ENCODE measurements at regions not wholly inside any gene's neighbourhood (a gene's known extent, or its start where the extent isn't known, plus 50 kb on each side); places are given as distances from the start of the nearest gene placed in this dataset.

GRCh38 chr22:49648053-49648452, 179.6 kb downstream of the BRD1 start:
- Histone ChIP-seq H3K36me3 (no peaks in the 10 kb centered on the region), H3K4me3 (no peak overlapping the region), H3K27ac (no peak overlapping the region), H3K9me3 (peaks cover 0 to 23% (median 0%) of the 10 kb centered on the region in 4 donors), H3K4me1 (no peaks in the 10 kb centered on the region), H3K27me3 (no peaks in the 10 kb centered on the region)
- WGBS, 2 donors = 73 to 85% methylated on average over 16 of the region's 16 CpGs
- TF ChIP-seq EP300 (IDR thresholded peaks at IDR 0.05) (no peak), POLR2A (IDR thresholded peaks at IDR 0.05) (no peak)
- TF ChIP-seq, protein P1, sequence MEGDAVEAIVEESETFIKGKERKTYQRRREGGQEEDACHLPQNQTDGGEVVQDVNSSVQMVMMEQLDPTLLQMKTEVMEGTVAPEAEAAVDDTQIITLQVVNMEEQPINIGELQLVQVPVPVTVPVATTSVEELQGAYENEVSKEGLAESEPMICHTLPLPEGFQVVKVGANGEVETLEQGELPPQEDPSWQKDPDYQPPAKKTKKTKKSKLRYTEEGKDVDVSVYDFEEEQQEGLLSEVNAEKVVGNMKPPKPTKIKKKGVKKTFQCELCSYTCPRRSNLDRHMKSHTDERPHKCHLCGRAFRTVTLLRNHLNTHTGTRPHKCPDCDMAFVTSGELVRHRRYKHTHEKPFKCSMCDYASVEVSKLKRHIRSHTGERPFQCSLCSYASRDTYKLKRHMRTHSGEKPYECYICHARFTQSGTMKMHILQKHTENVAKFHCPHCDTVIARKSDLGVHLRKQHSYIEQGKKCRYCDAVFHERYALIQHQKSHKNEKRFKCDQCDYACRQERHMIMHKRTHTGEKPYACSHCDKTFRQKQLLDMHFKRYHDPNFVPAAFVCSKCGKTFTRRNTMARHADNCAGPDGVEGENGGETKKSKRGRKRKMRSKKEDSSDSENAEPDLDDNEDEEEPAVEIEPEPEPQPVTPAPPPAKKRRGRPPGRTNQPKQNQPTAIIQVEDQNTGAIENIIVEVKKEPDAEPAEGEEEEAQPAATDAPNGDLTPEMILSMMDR (IDR thresholded peaks at IDR 0.05) = no peak
- DNase-seq (ENCODE audit: low spot score in 2 of 2) = no peak

- TF ChIP-seq EP300 (IDR thresholded peaks at IDR 0.05) (no peak), POLR2A (IDR thresholded peaks at IDR 0.05) (no peak)
- TF ChIP-seq, protein P1 (IDR thresholded peaks at IDR 0.05) = no peak
- 47 to 68% methylated on average over 2 to 3 of the region's 3 CpGs for WGBS, 2 donors
Measured at GRCh38 chr22:49647627-49648026, 180.0 kb downstream of the BRD1 start.

DNA sequence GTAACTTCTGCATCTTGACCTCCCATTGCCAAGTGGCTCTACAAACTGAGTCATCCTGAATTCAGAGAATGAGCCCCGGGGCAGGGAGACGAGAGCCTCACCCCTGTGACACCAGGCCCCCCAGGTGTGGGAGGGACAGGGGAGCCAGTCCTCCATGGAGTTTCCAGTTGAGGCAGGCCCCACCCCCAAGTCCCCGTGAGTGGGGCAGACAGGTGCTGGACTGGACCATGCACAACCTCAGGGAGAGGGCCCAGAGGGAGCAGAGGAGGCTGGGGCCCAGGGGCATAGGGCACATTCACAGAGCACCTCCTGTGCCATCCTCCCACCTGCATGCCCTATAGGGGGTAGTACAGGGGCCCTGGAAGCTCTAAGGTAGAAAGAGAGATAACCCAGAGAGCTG, 180.8 kb downstream of the BRD1 start:
- H3K27me3 ChIP-seq = no peaks in the 10 kb centered on the region
- H3K4me3 ChIP-seq = no peak overlapping the region
- no peaks in the 10 kb centered on the region for H3K36me3 ChIP-seq
- H3K9me3 ChIP-seq = peaks cover 0 to 18% (median 0%) of the 10 kb centered on the region in 4 donors
- TF ChIP-seq, protein P1 (IDR thresholded peaks at IDR 0.05) = no peak
- TF ChIP-seq POLR2A (IDR thresholded peaks at IDR 0.05) (no peak), EP300 (IDR thresholded peaks at IDR 0.05) (no peak)
- no peak overlapping the region for H3K27ac ChIP-seq
- DNase-seq (ENCODE audit: low spot score in 2 of 2) = no peak
- WGBS, 2 donors = 58 to 64% methylated on average over 3 of the region's 3 CpGs
- no peaks in the 10 kb centered on the region for H3K4me1 ChIP-seq

More at GRCh38 chr22:49647627-49648026, 180.0 kb downstream of the BRD1 start:
- DNase-seq (ENCODE audit: low spot score in 2 of 2) = no peak
- no peaks in the 10 kb centered on the region for H3K27me3 ChIP-seq
- H3K36me3 ChIP-seq = no peaks in the 10 kb centered on the region
- peaks cover 0 to 23% (median 0%) of the 10 kb centered on the region in 4 donors for H3K9me3 ChIP-seq
- no peaks in the 10 kb centered on the region for H3K4me1 ChIP-seq
- no peak overlapping the region for H3K27ac ChIP-seq
- H3K4me3 ChIP-seq = no peak overlapping the region

- Histone ChIP-seq H3K9me3 (peaks cover 0 to 10% (median 0%) of the 10 kb centered on the region in 4 donors), H3K4me3 (no peak overlapping the region), H3K27ac (no peak overlapping the region), H3K27me3 (no peaks in the 10 kb centered on the region), H3K4me1 (no peaks in the 10 kb centered on the region), H3K36me3 (no peaks in the 10 kb centered on the region)
- TF ChIP-seq EP300 (IDR thresholded peaks at IDR 0.05) (no peak), POLR2A (IDR thresholded peaks at IDR 0.05) (no peak)
- TF ChIP-seq, protein P1 (IDR thresholded peaks at IDR 0.05) = no peak
- 89 to 92% methylated on average over 10 to 13 of the region's 13 CpGs for WGBS, 2 donors
- DNase-seq (ENCODE audit: low spot score in 2 of 2) = no peak
Measured at GRCh38 chr22:49645791-49646550, 181.7 kb downstream of the BRD1 start.

DNA sequence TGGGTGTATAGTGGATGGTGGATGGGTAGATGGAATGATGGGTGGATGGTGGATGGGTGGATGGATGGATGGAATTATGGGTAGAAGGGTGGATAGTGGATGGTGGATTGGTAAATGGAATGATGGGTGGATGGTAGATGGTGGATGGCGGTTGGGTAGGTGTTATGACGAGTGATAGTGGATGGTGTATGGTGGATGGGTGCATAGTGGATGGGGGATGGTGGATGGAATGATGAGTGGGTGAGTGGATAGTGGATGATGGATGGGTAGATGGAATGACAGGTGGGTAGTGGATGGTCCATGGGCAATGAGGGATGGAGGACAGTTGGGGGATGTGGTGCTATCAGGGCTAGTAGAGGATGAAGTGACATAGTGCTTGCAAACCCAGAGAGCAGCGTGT, 182.4 kb downstream of the BRD1 start:
- Histone ChIP-seq H3K4me1 (no peaks in the 10 kb centered on the region), H3K36me3 (no peaks in the 10 kb centered on the region), H3K27me3 (no peaks in the 10 kb centered on the region), H3K27ac (no peak overlapping the region), H3K4me3 (no peak overlapping the region), H3K9me3 (peaks cover 0 to 4% (median 0%) of the 10 kb centered on the region in 4 donors)
- TF ChIP-seq POLR2A (IDR thresholded peaks at IDR 0.05) = no peak
- TF ChIP-seq, protein P1 (IDR thresholded peaks at IDR 0.05) = no peak
- no peak for DNase-seq (ENCODE audit: low spot score in 2 of 2)
- 93% methylated on average over 3 of the region's 3 CpGs for WGBS, 2 donors

Data from tibial nerve (tissue), 4 donors.